ENCODE measurements at regions not wholly inside any gene's neighbourhood (a gene's known extent, or its start where the extent isn't known, plus 50 kb on each side); places are given as distances from the start of the nearest gene placed in this dataset.

DNA sequence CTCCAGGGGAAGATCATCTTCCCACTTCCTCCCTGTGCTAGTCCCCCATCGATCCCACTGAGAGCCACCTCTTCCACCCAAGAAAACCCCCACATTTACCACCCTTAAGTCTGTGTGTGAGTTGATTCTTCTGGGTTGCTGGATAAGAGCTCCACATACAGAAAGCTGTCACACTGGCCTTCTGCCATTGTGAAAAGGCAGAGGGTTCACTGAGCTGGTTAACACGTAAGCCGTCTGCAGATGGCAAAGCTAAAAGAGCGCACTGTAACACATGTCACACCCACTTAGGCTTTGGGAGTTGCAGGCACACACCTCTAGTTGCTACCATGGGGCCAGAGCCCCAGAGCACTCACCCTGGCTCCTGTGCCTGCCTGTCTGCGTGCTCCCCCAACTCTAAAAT is 309.8 kb upstream of the LRRC3B start:
- Histone ChIP-seq H2AK5ac (ENCODE audit: low read depth, low read length) (no peak overlapping the region), H2BK5ac (ENCODE audit: low read depth, low read length) (no peak overlapping the region), H4K8ac (ENCODE audit: extremely low read depth, insufficient read depth, low read length) (no peak overlapping the region), H2BK20ac (ENCODE audit: low read length) (no peak overlapping the region), H3K79me2 (ENCODE audit: control insufficient read depth in 1 of 2, insufficient read depth in 2 of 2, low read length in 2 of 2) (no peaks in the 10 kb centered on the region), H3K4me2 (ENCODE audit: insufficient read depth in 1 of 2, low read depth in 2 of 2, low read length in 2 of 2) (no peak overlapping the region), H3K4ac (replicated peaks; ENCODE audit: insufficient read length, low read depth, low read length) (no peak overlapping the region), H2AFZ (ENCODE audit: low read length) (0 out of 2 replicates have a peak overlapping the region, but pooled peaks have one; percentile 53), H3K9ac (replicated peaks in 1 of 4; ENCODE audit: extremely low read depth in 1 of 4, low read depth in 3 of 4, low read length in 3 of 4) (no peak overlapping the region), H3K27me3 (replicated peaks in 1 of 4; ENCODE audit: control insufficient read depth in 3 of 4, extremely low read depth in 1 of 4, insufficient read depth in 3 of 4, low read length in 3 of 4) (peaks cover 0 to 1% (median 0%) of the 10 kb centered on the region in 4 experiments; a peak in 1 of 7 replicates), H3K56ac (replicated peaks; ENCODE audit: insufficient read length, low read depth, low read length) (no peak overlapping the region), H3K23me2 (ENCODE audit: low read depth, low read length) (no peaks in the 10 kb centered on the region), H2BK120ac (replicated peaks; ENCODE audit: low read depth, low read length) (no peak overlapping the region), H3K4me3 (ENCODE audit: extremely low read depth in 1 of 4, insufficient read depth in 2 of 4, low read depth in 3 of 4, low read length in 4 of 4) (no peak overlapping the region), H2BK15ac (ENCODE audit: low read length) (no peak overlapping the region), H3K4me1 (replicated peaks in 1 of 4; ENCODE audit: control insufficient read depth in 3 of 4, insufficient read depth in 4 of 4, low read length in 3 of 4) (peaks cover 0 to 8% (median 5%) of the 10 kb centered on the region in 4 experiments; a peak in 3 of 7 replicates), H3K14ac (ENCODE audit: insufficient read length) (no peak overlapping the region), H3K79me1 (ENCODE audit: low read depth, low read length) (no peaks in the 10 kb centered on the region), H3K27ac (ENCODE audit: low read depth, low read length) (no peak overlapping the region), H4K91ac (replicated peaks; ENCODE audit: insufficient read length, low read length) (no peak overlapping the region), H4K5ac (ENCODE audit: insufficient read length, low read depth, low read length) (no peak overlapping the region), H3K18ac (ENCODE audit: extremely low read depth, low read length) (no peak overlapping the region), H3K23ac (ENCODE audit: insufficient read length) (peak overlapping the region; percentile 27), H2BK12ac (ENCODE audit: low read depth, low read length) (no peak overlapping the region), H3K9me3 (ENCODE audit: insufficient read depth in 2 of 2, low read depth in 1 of 2, low read length in 1 of 2) (no peaks in the 10 kb centered on the region), H4K20me1 (replicated peaks in 1 of 2; ENCODE audit: control insufficient read depth in 1 of 2, insufficient read depth in 2 of 2, low read length in 2 of 2) (no peaks in the 10 kb centered on the region), H3K36me3 (ENCODE audit: control insufficient read depth in 2 of 4, insufficient read depth in 4 of 4, low read length in 3 of 4) (no peaks in the 10 kb centered on the region)
- FAIRE-seq (no peak), DNase-seq (ENCODE audit: low read depth in 1 of 2, low spot score in 2 of 2) (no peak)
- ChIA-PET POLR2A (ENCODE audit: partially characterized antibody) (no interaction called here), CTCF (ENCODE audit: partially characterized antibody) (no interaction called here)
- 91% methylated on average over 5 of the region's 5 CpGs; no CpG with 5 or more reads in 1 of the 2 experiments for WGBS, 2 experiments (ENCODE audit: extremely low coverage in 1 of 2, insufficient coverage in 1 of 2, insufficient read length in 1 of 2, insufficient replicate concordance in 2 of 2, low coverage in 1 of 2, low lambda C conversion rate in 2 of 2, missing lambda C conversion rate in 1 of 2)
- TF ChIP-seq SUZ12 (IDR thresholded peaks at IDR 0.05; ENCODE audit: low read length) (no peak), NRF1 (IDR thresholded peaks at IDR 0.05; ENCODE audit: low read depth, low read length) (no peak), KDM5A (IDR thresholded peaks at IDR 0.05; ENCODE audit: low read length) (no peak), EGR1 (IDR thresholded peaks at IDR 0.05; ENCODE audit: borderline replicate concordance, low read depth, low read length) (no peak), CBX5 (IDR thresholded peaks at IDR 0.05; ENCODE audit: low read depth, low read length) (no peak)
- TF ChIP-seq, protein P1, sequence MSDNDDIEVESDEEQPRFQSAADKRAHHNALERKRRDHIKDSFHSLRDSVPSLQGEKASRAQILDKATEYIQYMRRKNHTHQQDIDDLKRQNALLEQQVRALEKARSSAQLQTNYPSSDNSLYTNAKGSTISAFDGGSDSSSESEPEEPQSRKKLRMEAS (IDR thresholded peaks at IDR 0.05): no peak
